NOMO-1 treated with DMSO at 0.1 percent for 48 hours (cell line): ENCODE measurements at regions not wholly inside any gene's neighbourhood (a gene's known extent, or its start where the extent isn't known, plus 50 kb on each side); places are given as distances from the start of the nearest gene placed in this dataset.

Experiments used
- DNase-seq: peaks from one replicate; lab custom pipeline; 2025; ENCODE audit not compliant: unreplicated experiment; lab: John Stamatoyannopoulos, UW

GRCh38 chr3:22451501-22451900, 700.5 kb upstream of the ZNF385D start:
- DNase-seq, result no peak

DNA sequence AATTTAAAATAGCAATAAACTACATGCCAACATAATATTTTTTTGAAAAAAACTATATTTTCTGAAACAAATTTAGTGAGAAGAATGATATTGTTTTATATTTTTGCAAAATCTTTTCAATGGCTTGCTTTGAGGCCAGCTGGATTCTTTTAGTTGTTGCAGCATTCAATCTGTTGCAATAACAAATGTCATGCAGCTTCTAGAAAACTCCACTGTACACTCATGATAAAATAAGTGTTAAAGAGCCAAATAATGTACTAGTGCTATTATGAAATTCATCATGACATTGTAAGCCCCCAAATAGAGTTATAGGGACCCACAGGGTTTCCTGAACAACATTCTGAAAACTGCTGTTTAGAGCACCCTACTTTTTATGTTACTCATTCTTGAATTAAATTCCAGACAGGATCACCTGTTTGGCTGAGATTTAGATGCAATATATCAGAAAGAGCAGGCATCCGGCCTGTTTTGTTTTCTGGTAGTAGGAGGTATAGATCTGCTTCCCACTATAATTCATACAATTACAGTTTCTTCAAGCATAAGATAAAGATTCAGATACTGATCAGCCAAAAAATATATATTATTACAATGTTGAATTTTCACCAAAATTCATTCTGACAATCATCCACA, 703.0 kb upstream of the ZNF385D start:
- no peak for DNase-seq

DNA sequence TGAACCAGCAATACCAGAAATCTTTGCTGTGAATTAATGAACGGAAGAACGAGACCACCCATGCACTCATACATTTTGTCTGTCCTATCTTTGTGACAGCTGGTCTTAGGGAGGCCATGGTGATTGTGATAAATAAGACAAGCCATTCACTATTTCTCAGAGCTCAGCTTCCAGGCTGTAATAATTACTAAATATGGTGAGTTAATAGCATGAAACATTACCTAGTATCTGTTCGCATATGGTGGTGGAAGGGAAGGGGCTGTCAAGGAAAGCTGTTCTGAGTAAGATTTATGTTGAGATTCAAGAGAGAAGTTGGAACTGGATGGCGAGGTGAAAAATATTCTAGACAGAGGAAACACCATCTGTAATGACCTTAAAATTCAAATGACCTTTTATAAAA, 719.0 kb upstream of the ZNF385D start:
- no peak for DNase-seq

GRCh38 chr3:22471557-22471956, 720.5 kb upstream of the ZNF385D start:
- no peak for DNase-seq

- peak; percentile 84 for DNase-seq
Measured at GRCh38 chr3:22474706-22475445, 723.9 kb upstream of the ZNF385D start.

- no peak for DNase-seq
Measured at GRCh38 chr3:22475665-22476240, 724.7 kb upstream of the ZNF385D start.

DNA sequence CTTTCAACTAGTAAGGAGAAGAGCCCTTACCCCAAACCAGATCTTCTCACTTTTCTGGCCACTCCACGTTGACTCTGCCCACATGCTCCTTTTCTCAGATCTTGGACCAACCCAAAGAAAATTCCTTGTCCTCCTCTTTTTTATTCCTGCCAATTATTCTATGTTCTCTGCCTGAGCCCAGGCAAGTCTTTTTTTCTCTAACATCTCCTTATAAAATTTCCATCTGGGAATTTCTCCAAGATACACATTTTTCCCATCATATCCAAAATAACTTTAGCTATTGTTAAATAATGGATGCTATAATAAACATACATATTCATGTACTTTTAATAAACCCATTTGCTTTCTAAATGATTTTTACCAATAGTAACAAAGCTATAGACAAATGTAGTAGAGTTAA, 726.0 kb upstream of the ZNF385D start:
- no peak for DNase-seq

DNA sequence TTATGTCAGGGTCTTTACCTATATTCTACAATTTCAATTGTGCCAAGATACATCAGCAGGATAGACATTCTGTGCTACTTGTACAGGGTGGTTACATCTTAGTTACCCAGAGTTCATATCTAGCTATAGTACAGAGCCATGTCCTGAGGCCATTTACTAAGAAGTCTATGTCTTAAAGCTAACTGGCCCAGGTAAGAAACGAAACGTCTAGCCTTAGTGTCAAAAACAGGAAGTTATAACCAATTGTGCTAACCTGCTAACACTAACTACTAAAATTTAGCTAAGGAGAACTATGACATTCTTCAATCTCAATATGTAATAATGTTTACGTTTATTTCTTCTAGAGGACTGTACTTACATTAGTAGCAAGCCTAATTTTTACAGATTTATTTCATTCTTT, 717.2 kb upstream of the UBE2E2 start:
- DNase-seq, result no peak

DNA sequence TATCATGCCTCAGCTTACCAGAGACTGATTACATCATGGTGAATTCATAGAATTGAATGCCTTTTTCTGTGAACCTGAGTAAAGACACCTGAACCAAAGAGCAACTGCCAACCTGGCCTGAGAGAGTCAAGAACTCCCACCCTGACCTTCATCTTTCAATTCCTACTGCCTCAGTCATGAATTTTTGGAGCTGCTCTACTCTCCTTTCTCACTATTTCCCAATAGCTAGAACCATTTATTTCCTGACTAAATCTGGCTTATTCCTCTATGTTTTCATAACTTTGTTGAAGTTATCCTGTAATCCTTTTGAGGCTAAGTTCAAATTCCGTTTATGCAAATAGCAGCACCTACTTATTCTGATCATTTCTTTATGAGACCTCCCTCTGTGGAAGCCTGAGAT, 712.4 kb upstream of the UBE2E2 start:
- no peak for DNase-seq

DNA sequence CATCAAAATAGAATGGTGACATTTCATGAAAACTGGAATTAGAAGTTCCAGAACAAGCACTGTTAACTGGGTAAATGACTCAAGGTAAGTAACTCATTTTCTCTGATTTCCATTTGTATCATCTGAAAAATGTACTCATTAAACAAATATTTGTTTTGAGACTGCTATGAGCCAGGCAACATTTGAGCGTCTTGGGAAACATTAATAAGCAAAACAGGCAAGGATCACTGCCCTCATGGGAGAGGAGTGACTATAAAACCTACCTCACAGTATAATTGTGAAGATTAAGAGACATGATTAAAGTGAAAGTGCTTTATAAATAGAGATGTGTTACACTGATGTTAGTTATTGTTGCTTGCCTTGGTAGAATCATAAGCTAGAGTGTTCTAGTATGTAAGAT, 711.8 kb upstream of the UBE2E2 start:
- DNase-seq, result no peak

DNA sequence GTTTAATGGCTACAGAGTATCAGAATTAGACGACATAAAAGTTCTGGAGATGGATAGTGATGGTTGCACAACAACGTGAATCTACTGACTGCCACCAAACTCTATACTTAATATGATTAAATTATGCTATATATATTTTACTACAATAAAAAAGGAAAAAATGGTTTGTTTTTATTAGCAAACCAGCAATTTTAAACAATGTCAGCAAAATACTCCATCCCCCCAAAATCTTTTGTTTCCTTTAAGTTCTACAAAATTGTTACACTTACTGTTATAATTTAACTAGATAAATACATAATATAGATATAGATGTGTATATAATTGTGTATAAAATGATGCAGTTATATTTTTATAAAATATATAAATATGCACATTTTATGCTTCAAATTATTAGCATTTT, 710.8 kb upstream of the UBE2E2 start:
- no peak for DNase-seq

DNA sequence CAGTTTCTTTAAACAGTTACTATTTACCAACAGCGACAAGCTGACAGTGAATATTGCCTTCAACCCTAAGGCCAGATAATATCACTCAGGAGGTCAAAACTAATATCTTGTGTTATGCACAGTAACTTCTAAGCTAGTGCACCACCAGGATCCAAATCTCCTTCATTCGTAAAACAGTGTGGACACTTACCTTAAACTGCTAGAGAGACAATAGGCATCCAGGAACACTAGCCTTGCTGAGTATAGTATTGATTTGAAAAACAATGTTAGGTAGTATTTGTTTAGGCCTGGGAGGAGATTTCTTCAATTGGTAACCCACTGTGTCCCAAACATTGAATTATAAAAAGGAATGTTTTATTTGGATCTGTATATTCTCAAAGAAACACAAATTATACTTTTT, 707.9 kb upstream of the UBE2E2 start:
- DNase-seq, result no peak

DNA sequence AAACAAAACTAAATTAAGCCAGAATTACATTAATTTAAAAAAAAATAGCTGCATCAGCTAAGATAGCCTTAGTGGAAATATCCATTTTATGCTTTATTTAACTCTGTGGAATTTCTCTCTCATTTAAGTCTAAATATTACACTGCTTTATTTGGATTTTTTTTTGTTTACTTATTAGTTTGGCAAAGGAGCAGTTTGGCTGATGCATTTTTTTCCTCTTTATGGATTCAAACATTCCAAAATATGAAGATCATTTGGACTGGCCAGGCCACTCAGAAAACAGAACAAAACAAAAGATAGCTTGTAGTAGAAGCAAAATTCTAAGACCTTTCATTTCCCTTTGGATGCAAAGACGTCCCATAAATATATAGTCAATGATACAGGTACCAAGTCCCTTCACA, 707.3 kb upstream of the UBE2E2 start:
- DNase-seq, result no peak

GRCh38 chr3:22496641-22497040, 706.5 kb upstream of the UBE2E2 start:
- no peak for DNase-seq

DNA sequence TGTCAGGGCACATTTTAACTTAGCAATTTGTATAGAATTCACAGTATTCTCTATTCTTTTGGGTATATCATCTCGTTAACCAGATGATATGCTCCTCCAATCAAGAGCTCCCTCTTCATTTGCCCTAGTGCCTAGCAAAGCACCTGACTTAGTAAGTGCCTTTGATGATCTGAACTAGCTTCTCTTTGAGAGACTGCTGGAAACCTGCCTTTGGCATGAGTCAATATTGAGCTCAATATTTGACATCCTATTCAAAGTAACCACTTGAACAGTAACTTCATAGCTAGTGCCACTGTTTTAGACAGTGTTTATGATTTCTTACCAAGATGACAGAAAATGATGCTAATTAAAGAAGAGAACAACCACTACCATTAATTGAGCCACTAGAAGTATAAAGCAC, 696.3 kb upstream of the UBE2E2 start:
- no peak for DNase-seq

- DNase-seq, result no peak
Measured at GRCh38 chr3:22507709-22508108, 695.4 kb upstream of the UBE2E2 start.

GRCh38 chr3:22523925-22524324, 679.2 kb upstream of the UBE2E2 start:
- no peak for DNase-seq

DNA sequence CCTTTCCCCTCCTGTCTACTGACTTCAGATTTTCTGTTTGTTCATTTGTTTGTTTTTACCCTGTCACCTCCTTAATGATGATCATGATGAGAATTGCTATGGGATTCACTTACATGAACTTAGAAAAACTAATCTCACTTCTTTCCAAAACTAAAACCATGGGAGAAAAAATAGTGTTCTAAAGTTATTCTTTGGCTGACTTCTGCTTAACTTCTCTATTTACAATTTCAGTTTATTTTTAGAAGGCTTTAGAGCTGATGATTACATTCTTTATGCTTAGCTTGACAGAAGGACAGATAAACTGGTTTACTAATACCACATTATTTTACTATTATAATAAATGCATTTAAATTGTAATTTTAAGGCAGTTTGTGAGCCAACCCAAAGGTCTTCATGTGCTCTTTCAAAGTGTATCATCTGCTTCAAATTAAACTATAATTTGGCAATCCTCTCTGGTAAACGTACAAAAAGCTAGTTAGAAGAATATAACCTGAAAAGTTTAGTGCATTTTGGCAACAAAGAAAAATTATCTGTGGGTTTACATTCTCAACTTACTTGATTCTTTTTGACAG, 676.8 kb upstream of the UBE2E2 start:
- DNase-seq, result no peak

DNA sequence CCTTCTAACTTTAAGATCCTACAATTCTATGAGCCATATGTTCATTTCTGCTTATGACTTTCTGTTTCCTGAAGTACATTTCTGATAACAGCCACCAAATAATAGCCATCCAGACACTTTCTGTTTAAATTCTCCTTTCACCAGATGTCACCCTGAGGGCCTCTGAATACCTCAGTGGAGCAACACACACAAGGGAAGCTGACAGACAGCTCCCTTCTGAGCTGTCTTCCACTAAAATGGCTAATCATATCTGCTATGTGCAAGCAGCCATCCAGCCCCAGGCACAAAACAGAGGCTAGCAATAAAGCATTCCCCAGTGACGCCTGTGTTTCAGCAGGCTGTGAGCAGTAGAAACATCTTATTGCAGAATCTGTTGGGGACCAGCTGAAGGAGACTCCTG, 666.6 kb upstream of the UBE2E2 start:
- no peak for DNase-seq

DNA sequence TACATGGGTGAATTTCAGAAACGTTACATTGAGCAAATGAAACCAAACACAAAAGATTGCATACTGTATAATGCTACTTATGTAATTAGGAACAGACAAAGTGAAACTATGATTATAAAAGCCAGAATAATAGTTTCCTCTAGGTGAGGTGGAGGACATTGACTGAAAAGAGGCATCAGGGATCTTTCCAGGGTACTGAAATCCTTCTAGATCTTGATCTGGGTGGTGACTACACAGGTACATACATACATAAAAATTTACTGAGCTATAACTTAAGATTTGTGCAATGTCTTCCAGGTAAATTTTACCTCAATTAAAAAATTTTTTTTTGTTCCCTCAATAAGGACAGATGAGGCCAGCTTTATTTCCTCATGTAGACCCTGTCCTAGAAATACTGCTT, 665.6 kb upstream of the UBE2E2 start:
- DNase-seq, result no peak

DNA sequence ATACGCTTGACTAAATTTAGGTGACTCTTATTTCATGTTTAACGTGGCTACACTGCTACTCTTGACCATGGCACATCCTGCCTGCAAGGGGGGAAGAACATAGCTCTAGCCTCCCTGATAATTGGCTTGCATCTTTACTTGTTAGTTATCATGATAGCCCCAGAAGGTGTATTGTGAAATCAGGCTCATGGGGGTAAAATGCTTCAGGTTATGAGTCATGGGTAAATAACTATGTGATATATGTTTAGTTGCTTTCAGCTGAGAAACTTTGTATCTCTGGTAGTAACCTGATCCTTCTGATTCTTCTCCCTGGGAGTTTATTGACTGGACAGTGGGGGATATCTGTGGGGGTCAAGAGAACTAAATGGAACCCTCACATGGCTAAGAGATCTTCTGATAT, 660.8 kb upstream of the UBE2E2 start:
- DNase-seq, result no peak

DNA sequence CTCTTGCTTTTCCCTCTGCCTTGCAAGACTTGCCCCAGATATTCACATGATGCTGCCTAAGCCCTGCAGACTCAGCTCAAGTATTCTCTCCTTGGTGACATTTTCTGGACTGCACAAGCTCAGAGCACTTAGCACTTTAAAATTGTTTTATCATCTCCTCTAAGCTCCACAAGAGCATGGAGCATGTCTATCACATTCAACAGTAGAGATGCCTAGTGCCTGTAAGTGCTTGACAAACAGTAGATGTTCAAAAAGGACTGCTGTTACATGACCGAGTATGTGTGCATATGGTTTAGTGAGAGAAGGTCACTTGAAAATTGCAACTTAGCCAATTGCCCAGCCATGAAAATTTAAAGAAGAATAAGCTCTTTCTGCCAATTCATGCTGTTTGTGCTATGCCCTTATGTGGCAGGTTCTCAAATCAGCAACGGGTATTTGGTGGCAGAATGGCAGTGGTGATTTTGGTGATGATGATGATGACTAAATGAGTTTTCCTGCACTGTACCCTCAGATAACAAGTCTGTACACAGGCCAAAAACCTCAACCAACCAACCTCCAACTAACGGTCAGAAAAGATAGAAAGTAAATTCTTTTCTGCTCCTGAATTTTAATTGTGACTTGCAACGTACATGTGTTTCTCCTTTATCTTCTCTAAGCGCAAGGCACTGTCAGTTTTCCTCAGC, 647.2 kb upstream of the UBE2E2 start:
- no peak for DNase-seq
